K562 (cell line): ENCODE measurements at regions not wholly inside any gene's neighbourhood (a gene's known extent, or its start where the extent isn't known, plus 50 kb on each side); places are given as distances from the start of the nearest gene placed in this dataset.
A peak's percentile ranks its signal among the peaks of the same experiment; 100 is the strongest.

Experiments used
- CCAR2 ChIP-seq: fragments of 200-400 bp; formaldehyde crosslinking; IDR thresholded peaks from 2 replicates; pipeline ENCODE4 v1.6.1; 2017; ENCODE audit warnings: mild to moderate bottlenecking, low read depth, low read length
- EP400 ChIP-seq: fragments of 450-650 bp; IDR thresholded peaks from 2 replicates; pipeline ENCODE4 v1.6.1; 2017; ENCODE audit warnings: antibody characterized with exemption, mild to moderate bottlenecking, moderate library complexity
- FOXK1 ChIP-seq: sonication (generic); formaldehyde crosslinking; IDR thresholded peaks from 2 replicates; pipeline ENCODE4 v1.8.0; 2022; ENCODE audit warnings: missing genetic modification reagents, mild to moderate bottlenecking, borderline replicate concordance
- HDAC8 ChIP-seq: fragments of 450-650 bp; IDR thresholded peaks from 2 replicates; pipeline ENCODE4 v1.6.1; 2016; ENCODE audit warnings: mild to moderate bottlenecking, missing genetic modification characterization, moderate library complexity, missing compliant biosample characterization
- L3MBTL2 ChIP-seq: fragments of 450-650 bp; IDR thresholded peaks from 2 replicates; pipeline ENCODE4 v1.6.1; 2016; ENCODE audit warnings: mild to moderate bottlenecking, moderate library complexity
- MYNN ChIP-seq, 2 experiments: sonication (generic); formaldehyde crosslinking in 1 of 2; IDR thresholded peaks; 2 replicates each; pipeline versions ENCODE4 v1.5.0 to v1.6.1; 2016 to 2020; ENCODE audit warnings: antibody characterized with exemption in 1 of 2, missing genetic modification reagents in 1 of 2
- TF ChIP-seq, protein P1 (sequence below): fragments of 200-400 bp; formaldehyde crosslinking; IDR thresholded peaks from 2 replicates; pipeline ENCODE4 v1.6.1; 2017; ENCODE audit warnings: mild to moderate bottlenecking, low read depth, low read length, moderate library complexity
- TF ChIP-seq, protein P2 (sequence below): fragments of 200-800 bp; sonication (Bioruptor generic); IDR thresholded peaks from 2 replicates; pipeline ENCODE4 v1.6.1; 2016; ENCODE audit warnings: missing genetic modification characterization, missing compliant biosample characterization
- TF ChIP-seq, protein P3 (sequence below): fragments of 450-650 bp; formaldehyde crosslinking; IDR thresholded peaks from 2 replicates; pipeline ENCODE4 v1.4.0; 2022; ENCODE audit warnings: missing genetic modification characterization
- TF ChIP-seq, protein P4 (sequence below): fragments of 450-650 bp; IDR thresholded peaks from 2 replicates; pipeline ENCODE4 v1.6.1; 2017; ENCODE audit warnings: antibody characterized with exemption, mild to moderate bottlenecking
- TF ChIP-seq, protein P5 (sequence below): IDR thresholded peaks from 2 replicates; pipeline ENCODE4 v1.6.1; 2011; ENCODE audit warnings: borderline replicate concordance, low read depth, mild to moderate bottlenecking, moderate library complexity, low read length; ENCODE audit not compliant: insufficient read depth, poor library complexity, severe bottlenecking

DNA sequence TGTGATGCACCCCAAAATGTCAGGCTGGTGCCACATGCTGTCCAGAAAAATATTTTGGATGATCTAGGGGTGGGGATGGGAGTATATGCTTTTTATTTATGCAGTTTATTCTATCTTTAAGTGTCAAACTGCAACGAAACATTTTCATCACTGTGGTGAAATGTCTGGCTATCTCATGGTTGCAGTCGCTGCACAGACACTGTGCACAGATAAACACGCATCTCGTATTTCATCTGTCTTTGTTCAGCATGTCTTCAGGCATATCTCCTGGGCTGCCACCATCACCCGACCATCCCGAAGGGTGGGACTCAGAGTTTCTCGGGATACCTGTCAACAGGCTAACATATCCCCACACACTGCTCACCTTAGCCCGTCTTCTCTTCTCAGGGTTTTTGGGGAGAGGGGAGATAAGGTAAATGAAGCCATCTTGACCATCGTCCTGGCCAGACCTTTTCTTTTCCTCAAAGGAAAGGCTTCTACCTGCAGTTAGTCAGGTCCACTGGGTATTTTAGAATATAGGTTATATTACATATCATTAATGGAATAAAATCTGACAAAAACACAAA is 80.7 kb upstream of the NABP1 start (continued):
- TF ChIP-seq, protein P1, sequence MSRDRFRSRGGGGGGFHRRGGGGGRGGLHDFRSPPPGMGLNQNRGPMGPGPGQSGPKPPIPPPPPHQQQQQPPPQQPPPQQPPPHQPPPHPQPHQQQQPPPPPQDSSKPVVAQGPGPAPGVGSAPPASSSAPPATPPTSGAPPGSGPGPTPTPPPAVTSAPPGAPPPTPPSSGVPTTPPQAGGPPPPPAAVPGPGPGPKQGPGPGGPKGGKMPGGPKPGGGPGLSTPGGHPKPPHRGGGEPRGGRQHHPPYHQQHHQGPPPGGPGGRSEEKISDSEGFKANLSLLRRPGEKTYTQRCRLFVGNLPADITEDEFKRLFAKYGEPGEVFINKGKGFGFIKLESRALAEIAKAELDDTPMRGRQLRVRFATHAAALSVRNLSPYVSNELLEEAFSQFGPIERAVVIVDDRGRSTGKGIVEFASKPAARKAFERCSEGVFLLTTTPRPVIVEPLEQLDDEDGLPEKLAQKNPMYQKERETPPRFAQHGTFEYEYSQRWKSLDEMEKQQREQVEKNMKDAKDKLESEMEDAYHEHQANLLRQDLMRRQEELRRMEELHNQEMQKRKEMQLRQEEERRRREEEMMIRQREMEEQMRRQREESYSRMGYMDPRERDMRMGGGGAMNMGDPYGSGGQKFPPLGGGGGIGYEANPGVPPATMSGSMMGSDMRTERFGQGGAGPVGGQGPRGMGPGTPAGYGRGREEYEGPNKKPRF = no peak
- TF ChIP-seq HDAC8 (tag) (no peak), FOXK1 (CRISPR knock-in tag) (no peak), EP400 (peak; percentile 31; the same call in 1 of the 2 replicates), MYNN (IDR thresholded peaks at IDR 0.05) (0 out of 2 replicates have a peak, but pooled peaks have one; percentile 39), MYNN (CRISPR knock-in tag; IDR thresholded peaks at IDR 0.05) (no peak), L3MBTL2 (0 out of 2 replicates have a peak, but pooled peaks have one; percentile 44), CCAR2 (no peak)
- TF ChIP-seq, protein P2, sequence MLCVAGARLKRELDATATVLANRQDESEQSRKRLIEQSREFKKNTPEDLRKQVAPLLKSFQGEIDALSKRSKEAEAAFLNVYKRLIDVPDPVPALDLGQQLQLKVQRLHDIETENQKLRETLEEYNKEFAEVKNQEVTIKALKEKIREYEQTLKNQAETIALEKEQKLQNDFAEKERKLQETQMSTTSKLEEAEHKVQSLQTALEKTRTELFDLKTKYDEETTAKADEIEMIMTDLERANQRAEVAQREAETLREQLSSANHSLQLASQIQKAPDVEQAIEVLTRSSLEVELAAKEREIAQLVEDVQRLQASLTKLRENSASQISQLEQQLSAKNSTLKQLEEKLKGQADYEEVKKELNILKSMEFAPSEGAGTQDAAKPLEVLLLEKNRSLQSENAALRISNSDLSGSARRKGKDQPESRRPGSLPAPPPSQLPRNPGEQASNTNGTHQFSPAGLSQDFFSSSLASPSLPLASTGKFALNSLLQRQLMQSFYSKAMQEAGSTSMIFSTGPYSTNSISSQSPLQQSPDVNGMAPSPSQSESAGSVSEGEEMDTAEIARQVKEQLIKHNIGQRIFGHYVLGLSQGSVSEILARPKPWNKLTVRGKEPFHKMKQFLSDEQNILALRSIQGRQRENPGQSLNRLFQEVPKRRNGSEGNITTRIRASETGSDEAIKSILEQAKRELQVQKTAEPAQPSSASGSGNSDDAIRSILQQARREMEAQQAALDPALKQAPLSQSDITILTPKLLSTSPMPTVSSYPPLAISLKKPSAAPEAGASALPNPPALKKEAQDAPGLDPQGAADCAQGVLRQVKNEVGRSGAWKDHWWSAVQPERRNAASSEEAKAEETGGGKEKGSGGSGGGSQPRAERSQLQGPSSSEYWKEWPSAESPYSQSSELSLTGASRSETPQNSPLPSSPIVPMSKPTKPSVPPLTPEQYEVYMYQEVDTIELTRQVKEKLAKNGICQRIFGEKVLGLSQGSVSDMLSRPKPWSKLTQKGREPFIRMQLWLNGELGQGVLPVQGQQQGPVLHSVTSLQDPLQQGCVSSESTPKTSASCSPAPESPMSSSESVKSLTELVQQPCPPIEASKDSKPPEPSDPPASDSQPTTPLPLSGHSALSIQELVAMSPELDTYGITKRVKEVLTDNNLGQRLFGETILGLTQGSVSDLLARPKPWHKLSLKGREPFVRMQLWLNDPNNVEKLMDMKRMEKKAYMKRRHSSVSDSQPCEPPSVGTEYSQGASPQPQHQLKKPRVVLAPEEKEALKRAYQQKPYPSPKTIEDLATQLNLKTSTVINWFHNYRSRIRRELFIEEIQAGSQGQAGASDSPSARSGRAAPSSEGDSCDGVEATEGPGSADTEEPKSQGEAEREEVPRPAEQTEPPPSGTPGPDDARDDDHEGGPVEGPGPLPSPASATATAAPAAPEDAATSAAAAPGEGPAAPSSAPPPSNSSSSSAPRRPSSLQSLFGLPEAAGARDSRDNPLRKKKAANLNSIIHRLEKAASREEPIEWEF (CRISPR knock-in tag) = no peak
- TF ChIP-seq, protein P3, sequence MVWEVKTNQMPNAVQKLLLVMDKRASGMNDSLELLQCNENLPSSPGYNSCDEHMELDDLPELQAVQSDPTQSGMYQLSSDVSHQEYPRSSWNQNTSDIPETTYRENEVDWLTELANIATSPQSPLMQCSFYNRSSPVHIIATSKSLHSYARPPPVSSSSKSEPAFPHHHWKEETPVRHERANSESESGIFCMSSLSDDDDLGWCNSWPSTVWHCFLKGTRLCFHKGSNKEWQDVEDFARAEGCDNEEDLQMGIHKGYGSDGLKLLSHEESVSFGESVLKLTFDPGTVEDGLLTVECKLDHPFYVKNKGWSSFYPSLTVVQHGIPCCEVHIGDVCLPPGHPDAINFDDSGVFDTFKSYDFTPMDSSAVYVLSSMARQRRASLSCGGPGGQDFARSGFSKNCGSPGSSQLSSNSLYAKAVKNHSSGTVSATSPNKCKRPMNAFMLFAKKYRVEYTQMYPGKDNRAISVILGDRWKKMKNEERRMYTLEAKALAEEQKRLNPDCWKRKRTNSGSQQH = no peak
- TF ChIP-seq, protein P4, sequence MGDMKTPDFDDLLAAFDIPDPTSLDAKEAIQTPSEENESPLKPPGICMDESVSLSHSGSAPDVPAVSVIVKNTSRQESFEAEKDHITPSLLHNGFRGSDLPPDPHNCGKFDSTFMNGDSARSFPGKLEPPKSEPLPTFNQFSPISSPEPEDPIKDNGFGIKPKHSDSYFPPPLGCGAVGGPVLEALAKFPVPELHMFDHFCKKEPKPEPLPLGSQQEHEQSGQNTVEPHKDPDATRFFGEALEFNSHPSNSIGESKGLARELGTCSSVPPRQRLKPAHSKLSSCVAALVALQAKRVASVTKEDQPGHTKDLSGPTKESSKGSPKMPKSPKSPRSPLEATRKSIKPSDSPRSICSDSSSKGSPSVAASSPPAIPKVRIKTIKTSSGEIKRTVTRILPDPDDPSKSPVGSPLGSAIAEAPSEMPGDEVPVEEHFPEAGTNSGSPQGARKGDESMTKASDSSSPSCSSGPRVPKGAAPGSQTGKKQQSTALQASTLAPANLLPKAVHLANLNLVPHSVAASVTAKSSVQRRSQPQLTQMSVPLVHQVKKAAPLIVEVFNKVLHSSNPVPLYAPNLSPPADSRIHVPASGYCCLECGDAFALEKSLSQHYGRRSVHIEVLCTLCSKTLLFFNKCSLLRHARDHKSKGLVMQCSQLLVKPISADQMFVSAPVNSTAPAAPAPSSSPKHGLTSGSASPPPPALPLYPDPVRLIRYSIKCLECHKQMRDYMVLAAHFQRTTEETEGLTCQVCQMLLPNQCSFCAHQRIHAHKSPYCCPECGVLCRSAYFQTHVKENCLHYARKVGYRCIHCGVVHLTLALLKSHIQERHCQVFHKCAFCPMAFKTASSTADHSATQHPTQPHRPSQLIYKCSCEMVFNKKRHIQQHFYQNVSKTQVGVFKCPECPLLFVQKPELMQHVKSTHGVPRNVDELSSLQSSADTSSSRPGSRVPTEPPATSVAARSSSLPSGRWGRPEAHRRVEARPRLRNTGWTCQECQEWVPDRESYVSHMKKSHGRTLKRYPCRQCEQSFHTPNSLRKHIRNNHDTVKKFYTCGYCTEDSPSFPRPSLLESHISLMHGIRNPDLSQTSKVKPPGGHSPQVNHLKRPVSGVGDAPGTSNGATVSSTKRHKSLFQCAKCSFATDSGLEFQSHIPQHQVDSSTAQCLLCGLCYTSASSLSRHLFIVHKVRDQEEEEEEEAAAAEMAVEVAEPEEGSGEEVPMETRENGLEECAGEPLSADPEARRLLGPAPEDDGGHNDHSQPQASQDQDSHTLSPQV = no peak
- TF ChIP-seq, protein P5, sequence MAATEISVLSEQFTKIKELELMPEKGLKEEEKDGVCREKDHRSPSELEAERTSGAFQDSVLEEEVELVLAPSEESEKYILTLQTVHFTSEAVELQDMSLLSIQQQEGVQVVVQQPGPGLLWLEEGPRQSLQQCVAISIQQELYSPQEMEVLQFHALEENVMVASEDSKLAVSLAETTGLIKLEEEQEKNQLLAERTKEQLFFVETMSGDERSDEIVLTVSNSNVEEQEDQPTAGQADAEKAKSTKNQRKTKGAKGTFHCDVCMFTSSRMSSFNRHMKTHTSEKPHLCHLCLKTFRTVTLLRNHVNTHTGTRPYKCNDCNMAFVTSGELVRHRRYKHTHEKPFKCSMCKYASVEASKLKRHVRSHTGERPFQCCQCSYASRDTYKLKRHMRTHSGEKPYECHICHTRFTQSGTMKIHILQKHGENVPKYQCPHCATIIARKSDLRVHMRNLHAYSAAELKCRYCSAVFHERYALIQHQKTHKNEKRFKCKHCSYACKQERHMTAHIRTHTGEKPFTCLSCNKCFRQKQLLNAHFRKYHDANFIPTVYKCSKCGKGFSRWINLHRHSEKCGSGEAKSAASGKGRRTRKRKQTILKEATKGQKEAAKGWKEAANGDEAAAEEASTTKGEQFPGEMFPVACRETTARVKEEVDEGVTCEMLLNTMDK = no peak
